NOMO-1 (cell line): ENCODE measurements at regions not wholly inside any gene's neighbourhood (a gene's known extent, or its start where the extent isn't known, plus 50 kb on each side); places are given as distances from the start of the nearest gene placed in this dataset.

Source experiments
- DNase-seq, 2 experiments: peaks; one replicate each; lab custom pipeline; 2025; ENCODE audit not compliant: unreplicated experiment in 2 of 2; lab: John Stamatoyannopoulos, UW

DNA sequence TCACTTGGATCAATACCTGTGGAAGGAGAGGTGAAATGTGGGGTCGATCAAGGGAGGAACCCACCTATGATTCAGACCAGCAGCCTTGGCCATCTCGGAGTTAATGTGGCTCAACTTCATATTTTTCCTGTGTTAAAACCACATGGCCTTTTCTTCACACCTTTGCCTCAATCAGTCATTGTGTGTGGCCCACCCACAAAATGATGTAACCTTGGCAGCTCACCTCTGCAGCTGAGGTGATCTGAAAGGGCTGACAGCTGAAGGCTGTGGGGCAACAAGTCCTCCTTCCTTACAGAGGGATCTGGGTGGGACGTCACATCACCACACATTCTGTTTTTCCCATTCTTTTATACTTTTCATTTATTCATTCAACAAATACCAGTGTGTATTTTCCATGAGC is 357.1 kb upstream of the HSF2 start:
- no peak for DNase-seq

DNA sequence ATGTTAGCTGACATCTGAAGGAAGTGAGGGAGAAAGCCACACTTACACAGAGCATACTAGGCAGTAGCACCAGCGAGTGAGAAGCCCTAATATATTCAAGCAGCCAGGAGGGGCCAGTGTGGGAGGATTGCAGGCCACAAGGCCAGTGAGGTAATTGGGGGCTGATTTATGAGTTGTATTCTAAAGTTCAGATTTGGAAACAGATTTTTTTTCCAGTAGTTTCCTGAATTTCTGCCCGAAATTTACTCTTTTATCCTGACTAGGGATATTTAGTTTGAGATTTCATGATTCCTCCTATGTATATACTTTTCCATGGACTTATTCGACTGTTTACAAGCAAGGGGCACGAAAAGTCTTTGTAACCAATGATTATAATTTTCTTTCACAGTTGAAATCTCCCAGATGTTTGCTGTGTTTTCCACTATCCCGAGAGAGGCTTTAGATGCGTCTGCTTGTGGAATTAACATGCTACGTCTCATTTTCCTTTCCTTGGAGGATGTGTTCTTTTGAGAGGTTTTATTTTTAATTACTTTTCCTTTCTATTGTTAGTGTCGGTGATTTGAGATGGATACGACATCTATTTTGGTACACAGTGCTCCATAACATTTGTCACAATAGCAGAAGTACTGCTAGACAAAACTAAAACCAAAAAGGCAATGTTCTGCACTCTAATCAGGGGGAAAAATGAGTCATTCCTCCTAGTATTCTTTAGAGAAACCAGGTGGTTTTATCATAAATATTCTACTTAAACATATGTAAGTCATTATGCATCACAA is 356.3 kb upstream of the HSF2 start:
- DNase-seq = no peak

DNA sequence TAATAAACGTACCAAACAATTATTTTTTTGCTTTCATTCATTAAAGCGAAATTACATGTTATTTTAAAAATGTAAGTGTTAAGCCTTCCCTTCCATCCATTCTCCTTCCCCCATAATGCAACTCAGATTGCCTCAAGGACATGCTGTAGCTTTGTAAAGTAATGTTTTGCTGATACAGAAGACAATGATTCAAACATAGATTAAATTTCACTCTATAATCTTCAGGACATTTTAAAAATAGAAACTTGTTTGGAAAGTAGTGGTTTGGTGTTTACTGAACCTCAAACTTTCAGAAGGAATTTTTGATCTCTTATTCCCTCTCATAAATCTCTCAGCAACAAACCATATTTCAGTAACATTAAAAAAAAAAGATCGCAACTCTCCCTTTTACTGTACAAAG is 350.9 kb upstream of the HSF2 start:
- DNase-seq = no peak

DNA sequence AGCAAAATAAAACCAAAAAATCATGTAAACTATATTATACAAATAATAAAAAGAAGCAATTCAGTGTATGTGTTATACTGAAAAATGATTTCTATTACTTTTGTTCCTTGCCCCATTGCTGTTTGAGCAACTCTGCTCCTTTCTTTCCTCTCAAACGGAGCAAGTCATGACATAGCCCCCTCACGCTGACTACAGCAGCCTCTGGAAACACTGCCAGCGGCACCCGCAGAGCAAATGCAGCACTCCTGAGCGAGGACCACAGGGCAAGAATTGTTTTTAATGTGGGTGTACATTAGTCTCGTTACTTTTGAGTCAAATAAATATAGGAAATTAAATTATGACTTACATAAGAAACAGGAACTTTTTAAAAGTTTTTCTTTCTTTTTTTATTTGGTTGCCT is 350.1 kb upstream of the HSF2 start:
- DNase-seq = no peak

DNA sequence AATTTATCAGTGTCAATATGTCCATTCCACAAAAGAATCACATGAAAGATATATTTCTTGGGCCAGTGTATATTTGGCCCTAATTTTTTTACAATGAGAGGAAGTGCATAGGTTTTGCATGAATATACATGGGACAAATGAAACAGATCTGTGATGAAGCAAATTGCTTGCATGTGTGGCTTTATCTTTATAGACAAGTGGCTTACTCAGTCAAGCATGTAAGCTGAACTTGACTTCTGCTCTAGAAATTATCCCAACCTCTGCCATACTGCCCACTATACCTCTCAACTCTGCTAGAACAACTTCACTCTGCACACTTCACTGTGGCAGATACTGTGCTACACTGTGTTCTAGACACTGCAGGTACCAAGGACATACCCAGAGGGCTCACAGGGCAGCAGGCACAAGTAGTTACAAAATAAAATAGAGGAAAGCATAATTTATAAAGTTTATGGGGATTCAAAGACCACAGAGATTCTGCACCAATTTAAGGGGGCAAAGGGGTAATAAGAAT is 349.2 kb upstream of the HSF2 start:
- no peak for DNase-seq

DNA sequence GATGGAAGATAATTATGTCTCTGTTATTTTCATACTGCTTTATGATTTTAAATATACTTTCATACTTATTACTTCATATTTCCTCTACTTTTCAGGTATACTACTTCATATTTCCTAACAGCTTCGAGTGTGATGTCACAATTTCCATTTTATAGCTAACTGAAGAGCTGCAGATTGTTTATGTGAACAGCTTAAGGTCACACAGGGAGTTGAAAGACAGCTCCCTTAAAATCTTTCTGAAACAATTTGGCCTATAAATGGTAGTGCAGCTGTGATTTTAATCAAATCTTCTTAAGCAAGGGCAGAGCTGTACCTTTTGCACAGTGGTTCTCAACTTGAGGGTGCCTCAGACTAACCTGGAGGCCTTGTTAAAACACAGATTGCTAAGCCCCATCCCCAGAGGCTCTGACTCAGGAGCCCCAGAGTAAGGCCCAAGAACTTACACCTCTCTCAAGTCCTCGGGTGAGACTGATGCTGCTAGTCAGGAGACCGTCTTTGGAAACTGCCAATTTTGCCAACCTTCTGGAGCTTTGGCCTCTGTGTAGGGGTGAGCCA is 347.0 kb upstream of the HSF2 start:
- DNase-seq = no peak

DNA sequence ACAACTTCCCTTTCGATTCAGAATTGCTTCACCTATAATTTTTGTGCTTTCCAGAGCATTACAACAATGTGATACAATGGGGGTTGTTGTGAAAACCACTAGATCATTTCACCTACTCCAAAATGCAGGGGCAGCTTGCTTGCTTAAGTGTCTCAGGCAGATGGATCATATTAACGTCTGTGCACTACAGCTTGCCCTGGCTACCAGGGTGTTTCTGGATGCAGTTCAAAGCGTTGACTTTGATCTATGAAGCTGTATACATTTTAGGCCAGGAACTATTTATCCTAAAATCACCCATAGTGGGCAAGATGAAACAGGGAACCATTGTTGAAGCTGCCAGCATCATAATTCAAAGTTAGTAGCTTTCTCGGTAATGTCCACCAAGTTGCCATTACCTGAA is 339.5 kb upstream of the HSF2 start:
- peak; percentile 10 to 66 for DNase-seq

DNA sequence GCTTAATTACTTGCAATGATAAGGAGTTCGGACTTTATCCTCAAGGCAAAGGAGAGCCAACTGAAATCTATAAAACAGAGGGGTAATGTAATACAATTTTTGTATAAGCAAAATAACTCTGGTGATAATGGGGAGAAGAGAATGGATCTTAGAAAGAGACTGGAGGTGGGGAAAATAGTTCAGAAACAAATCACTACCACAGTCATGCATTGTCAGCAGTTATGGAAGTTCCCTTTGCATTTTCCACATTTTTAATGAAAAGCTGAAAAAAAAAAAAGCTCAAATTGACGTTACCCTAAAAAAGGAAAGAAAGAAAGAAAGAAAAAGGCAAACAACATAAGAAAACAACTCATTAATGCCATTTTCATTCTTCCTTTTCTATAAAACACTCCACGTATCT is 337.6 kb upstream of the HSF2 start:
- no peak for DNase-seq

DNA sequence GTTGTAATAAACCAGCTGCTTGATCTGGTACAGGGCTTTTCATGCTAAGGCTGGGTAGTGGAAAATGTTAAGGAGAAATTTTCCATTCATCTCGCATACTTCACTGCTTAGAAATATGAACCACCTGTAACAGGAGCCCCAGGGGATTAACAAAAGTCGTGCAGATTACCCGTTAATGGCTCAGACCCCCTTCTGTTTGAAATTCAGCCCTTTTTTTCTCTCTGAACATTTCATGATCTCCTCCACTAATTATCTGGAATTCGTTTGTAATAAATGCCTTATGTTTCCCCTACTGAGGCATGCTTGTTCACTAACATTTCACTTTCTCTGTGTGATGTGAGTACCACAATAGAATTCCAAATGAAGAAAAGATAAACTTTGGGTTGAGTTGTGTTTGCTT is 336.4 kb upstream of the HSF2 start:
- no peak for DNase-seq

DNA sequence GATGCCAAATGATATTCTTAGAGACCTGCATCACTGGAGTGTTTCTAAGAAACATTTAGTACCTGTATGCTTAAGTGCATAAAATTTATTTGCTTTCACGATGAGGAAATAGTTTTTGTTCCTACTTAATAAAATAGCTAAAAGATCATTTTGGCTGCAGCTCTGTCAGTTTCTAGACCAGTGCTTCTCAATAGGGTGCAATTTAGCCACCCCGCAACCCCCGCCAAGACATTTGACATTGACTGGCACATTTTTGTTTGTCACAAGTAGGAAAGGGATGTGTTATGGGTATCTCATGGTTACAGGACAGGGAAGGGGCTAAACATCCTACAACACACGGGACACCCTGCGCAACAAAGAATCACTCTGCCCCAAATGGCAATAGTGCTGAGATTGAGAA is 335.7 kb upstream of the HSF2 start:
- DNase-seq = no peak

DNA sequence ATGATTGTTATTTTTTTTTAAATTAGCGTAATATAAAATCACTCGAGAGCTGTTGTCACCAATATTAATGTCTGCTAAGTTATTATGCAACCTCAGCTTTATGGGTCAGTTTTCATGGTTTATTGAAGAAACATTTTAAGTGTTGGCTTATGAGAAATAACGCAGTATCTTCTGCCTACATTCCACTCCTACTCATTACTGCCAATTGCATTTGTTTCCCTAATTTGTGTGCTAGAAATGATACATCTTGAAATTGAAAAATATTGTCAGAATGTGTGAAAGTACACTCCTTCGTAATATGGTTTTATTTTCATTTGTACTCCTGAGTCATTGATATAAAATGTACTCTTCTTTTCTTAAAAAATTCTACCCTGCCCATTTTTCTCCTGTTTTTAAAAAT is 333.3 kb upstream of the HSF2 start:
- DNase-seq = no peak

DNA sequence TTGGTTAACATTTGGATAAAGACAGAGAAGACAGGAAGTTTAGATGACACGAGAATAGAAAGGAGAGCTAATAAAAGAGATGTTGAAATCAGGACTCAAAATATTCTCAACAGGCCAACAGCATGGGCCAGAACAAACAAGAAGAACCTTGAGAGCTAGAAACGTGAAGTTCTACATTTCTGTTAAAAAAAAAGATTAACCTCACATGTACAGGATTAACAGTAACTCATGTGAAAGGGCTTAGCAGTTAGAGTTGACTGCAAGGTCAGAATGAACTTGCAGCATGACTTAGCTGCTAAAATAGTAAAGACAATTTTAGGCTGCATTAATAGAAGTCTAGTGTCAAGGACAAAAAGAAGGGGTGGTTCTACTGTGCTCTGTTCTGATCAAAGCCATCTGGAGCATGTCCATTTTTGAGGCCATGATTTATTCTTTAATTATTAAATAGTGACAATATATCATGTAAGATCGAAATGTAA is 331.1 kb upstream of the HSF2 start:
- peak; percentile 1 to 4 for DNase-seq

DNA sequence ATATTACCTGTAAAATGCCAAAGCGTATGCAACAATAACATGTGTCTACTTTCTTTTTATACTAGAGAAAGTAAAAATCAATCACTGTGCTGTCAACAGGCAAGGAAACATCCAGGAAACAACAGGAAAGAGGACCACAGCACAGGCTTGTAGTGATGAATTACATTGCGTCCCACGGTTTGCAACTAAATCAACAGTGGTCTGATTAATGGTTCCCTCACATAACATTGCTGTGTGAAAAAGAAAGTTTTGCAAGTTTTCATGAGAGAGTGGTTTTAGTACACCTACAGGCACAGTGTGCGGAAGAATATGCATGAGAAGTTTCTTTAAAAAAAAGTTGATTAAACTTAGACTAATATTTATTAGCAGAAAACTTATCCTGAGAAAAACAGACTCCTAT is 329.5 kb upstream of the HSF2 start:
- DNase-seq = no peak

DNA sequence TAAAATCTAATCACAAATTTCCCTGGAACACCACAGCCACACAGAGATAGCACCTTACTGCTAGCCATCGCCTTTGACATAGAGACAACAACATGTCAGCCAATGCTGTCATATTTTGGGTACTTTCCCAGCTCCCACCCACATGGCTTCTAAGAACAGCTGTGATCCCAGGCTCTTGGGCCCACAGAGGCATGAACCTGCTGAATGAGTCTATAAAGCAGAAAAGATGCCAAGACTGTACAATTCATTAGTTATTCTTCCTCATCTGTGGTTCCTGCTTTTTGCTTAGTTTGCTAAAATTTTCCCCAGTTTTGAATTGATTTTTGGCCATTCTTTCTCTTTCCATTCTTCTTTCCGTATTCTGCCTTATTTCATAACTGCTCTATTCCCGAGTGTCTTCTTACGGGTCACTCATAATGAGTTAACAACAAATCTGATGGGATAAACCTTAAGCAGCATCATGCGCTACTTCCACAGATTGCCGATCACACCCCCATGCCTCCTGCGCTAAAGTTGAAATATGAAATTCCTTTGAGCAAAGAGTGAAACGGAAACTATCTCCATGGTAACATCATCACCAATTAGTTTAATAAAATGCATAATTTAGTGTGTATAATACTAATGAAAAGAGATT is 327.3 kb upstream of the HSF2 start:
- DNase-seq = no peak

DNA sequence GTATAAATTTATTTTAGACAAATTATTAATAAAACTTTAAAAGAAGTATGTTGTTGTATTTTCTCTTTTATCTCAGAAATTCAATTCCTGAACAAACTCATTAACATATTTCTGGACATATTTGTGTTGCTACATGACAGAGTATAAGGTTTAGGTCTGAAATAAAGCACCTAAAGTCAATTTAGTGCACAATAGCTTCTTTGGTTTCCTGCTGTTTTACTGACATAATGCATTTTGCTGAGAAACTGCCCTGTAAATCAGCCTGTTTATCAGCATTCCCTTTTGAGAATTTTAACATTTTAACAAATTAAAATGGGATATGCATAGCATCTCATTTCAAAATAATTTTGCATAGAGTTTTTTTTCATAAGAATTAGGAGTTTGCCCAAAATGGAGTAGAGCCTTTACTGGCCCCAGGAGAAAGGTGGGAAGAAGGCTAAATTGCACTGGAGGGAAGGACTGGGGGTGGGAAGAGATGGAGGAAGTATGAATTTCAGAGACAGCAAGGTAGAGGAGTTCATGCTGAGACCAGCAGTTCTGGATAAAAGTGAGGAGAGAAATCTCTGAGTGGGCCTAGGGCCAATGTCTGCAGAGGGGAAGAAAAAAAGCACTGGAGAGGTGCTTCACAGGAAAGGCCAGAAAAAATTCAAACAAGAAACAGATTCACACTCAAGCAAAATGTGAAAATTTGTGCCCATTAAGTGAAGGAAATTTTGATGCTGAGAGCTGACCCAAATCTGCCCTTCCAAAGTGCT is 324.2 kb upstream of the HSF2 start:
- no peak for DNase-seq

DNA sequence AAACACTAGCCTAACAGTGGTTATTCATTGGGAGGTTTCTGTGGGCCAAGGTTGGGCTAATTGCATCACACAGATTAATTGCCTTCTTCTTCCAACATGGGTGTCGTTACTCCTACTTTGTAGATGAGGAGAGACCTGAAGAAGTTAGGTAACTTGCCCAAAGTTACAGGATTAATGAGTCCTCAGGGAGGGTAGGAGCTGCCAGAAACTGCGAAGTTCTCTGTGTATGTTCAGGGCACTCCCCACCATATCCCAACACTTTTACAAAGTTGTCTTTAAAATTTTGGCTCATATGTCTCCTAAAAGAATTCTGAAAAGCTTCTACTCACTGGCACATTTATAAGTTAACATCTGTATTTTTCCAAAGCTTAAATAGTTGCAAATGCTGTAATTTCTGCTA is 323.5 kb upstream of the HSF2 start:
- DNase-seq = no peak

DNA sequence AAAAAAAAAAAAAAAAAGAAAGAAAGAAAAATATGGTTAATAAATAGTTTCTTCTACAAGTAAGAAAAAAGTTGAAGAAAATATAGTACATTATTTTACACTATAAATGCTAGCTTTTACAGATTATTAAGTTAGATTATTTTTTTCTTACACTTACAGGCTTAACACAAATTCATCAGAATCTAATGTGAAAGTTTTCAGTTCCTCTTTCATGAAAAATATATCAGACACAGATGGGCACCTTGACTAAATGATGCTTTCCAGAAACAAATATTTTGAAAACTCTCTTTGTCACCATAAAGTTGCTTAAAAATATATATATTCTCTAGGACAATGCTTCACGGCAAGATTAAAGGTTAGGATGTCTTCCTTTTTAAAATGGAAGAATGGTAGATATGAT is 321.8 kb upstream of the HSF2 start:
- no peak for DNase-seq

DNA sequence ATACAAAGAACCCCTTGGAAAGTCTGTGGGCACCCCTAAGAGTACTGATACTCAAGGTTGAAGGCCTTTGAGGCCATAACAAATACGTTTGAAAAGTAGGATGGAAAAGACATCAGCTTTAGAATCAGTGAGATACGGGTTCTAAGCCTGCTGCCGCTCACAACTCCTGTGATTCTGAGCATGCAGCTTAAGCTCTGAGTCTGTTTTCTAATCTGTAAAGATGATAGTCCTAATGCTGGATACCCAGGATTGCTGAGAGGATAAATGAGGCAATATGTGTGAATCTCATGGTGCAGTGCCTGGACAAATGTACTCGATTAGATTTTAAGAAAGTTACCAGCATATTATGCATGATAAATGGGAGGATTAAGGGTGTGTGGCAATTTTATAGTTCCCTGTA is 321.0 kb upstream of the HSF2 start:
- DNase-seq = no peak

DNA sequence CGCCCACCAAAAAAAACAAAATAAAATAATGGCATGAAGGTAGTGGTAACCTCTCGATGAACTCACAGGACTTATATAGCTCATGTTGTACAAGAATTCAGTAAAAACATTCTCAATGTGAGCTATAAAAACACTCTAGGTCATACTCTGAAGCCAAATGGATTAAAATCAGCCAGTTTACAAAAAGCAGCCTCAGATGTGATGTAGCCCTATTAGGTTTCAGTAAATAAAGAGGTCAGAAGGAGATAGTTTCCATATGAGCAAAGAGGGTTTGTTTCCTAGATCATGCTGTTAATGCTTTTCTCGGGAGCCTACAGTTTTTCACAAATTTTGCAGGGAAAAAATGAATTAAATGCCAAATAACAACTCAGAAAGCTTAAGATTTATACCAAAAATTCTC is 319.5 kb upstream of the HSF2 start:
- no peak for DNase-seq

DNA sequence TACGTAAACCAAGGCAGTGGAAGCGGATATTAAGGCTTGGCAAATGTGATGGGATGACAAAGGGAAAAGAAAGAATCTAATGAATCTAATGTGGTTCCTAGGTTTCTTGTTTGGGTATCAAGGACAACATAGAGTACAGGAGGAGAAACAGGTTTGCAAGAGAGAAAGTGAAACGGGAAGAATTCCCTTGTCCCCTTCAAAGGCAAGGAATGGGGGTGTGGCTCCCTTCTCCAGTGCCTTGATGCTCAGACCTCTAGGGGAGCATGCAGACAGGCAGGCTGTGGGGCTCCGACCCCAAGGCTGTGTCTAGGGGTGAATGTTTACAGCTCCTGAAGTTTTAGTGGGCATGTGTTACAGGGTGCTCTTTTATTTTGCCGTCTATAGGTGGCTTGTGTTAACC is 317.5 kb upstream of the HSF2 start:
- DNase-seq = no peak

DNA sequence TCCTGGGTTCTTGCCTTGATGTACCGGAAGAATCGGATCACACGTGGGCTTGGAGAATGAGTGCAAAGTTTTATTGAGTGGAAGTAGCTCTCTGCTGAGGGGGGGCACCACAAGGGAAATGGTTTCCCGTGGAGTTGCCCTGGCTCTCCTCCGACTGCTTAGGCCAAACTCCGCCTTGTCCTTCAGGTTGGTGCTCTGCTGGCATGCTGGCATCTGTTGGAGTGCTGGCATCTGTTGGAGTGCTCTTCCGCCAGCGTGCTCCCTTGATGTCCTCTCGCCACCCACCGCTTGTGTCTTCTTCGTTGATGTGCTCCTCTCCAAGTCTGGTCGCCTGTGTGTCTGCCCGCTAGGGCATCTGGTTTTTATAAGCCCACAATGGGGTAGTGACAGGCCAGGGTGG is 317.1 kb upstream of the HSF2 start:
- DNase-seq = no peak
